K562 (cell line): ENCODE measurements at regions not wholly inside any gene's neighbourhood (a gene's known extent, or its start where the extent isn't known, plus 50 kb on each side); places are given as distances from the start of the nearest gene placed in this dataset.

Source experiments
- ATAC-seq: fragments of 200-7000 bp; cut with Tn5 transposase; 3 replicates; pipeline ENCODE4 v1.9.1; 2020; ENCODE audit warnings: moderate library complexity
- BruUV-seq: library from RNA; stranded (reverse); fragments of 400-500 nt; replicated peaks from 2 replicates; lab custom pipeline; 2021; lab: Mats Ljungman, UMichigan
- CTCF ChIA-PET: fragments of 300-600 bp; formaldehyde crosslinking; extraction: SDS; loops from one replicate; lab custom pipeline; 2021; ENCODE audit warnings: low intra/inter-chr PET ratio; lab: Yijun Ruan, JAX
- POLR2A ChIA-PET: fragments of 300-600, 350-650 bp; sonication (Branson Sonifier 250); formaldehyde crosslinking; extraction: SDS; loops from one replicate; lab custom pipeline; 2021; ENCODE audit warnings: antibody characterized with exemption, inconsistent platforms; lab: Yijun Ruan, JAX
- DNase-seq, 4 experiments: peaks; one replicate each; pipeline versions ENCODE4 v3.0.0 to v3.0.0-alpha.2; 2011 to 2018; ENCODE audit warnings: low spot score in 3 of 4, mixed read lengths in 3 of 4; ENCODE audit errors: extremely low read depth in 1 of 4
- FAIRE-seq: peaks from 2 replicates; lab custom pipeline; 2011; peaks lifted over from hg19 to GRCh38; lab: Jason Lieb, UNC
- H2AFZ ChIP-seq: 2 replicates; pipeline ENCODE4 v1.6.0; 2011; ENCODE audit warnings: low read depth, low read length, control low read depth, inconsistent platforms
- H3K27ac ChIP-seq: fragments of 200-600 bp; 3 replicates; pipeline ENCODE4 v1.8.0; 2011; ENCODE audit warnings: low read depth, mild to moderate bottlenecking, control low read depth, inconsistent platforms, low read length, moderate library complexity, mixed read lengths; ENCODE audit errors: extremely low read depth
- H3K27me3 ChIP-seq, 2 experiments: fragments of 300-600 bp in 1 of 2; 2 replicates in 1 of 2; 3 replicates in 1 of 2; pipeline versions ENCODE4 v1.6.0 to v1.8.0; 2011; ENCODE audit warnings: inconsistent platforms in 2 of 2, low read length in 2 of 2, mild to moderate bottlenecking in 1 of 2, mixed read lengths in 1 of 2, moderate library complexity in 1 of 2; ENCODE audit not compliant: control insufficient read depth in 2 of 2, insufficient read depth in 2 of 2
- H3K36me3 ChIP-seq: fragments of 300-600 bp; 3 replicates; pipeline ENCODE4 v1.8.0; 2011; ENCODE audit warnings: mild to moderate bottlenecking, low read length, inconsistent platforms; ENCODE audit not compliant: control insufficient read depth, insufficient read depth
- H3K4me1 ChIP-seq, 2 experiments: fragments of 200-600 bp in 1 of 2; replicated peaks in 1 of 2; 2 replicates in 1 of 2; 3 replicates in 1 of 2; pipeline versions ENCODE4 v1.5.1 to v1.8.0; 2011; ENCODE audit warnings: inconsistent platforms in 2 of 2, low read length in 2 of 2, mild to moderate bottlenecking in 1 of 2, mixed read lengths in 1 of 2, moderate library complexity in 1 of 2; ENCODE audit not compliant: control insufficient read depth in 2 of 2, insufficient read depth in 2 of 2
- H3K4me2 ChIP-seq: 2 replicates; pipeline ENCODE4 v1.6.1; 2011; ENCODE audit warnings: low read length, control low read depth, inconsistent platforms, mixed read lengths; ENCODE audit not compliant: insufficient read depth
- H3K4me3 ChIP-seq: fragments of 200-600 bp; sonication (generic), shearing (Covaris generic); 2 replicates; pipeline ENCODE4 v1.5.1; 2016; ENCODE audit warnings: control low read depth, inconsistent platforms
- H3K79me2 ChIP-seq: fragments of 200-600 bp; 3 replicates; pipeline ENCODE4 v1.8.0; 2011; ENCODE audit warnings: low read length, inconsistent platforms; ENCODE audit not compliant: control insufficient read depth, insufficient read depth
- H3K9ac ChIP-seq, 2 experiments: 2 replicates each; pipeline versions ENCODE4 v1.6.0 to v1.6.1; 2011; ENCODE audit warnings: low read depth in 2 of 2, low read length in 2 of 2, control low read depth in 1 of 2, inconsistent platforms in 1 of 2, mild to moderate bottlenecking in 1 of 2, mixed read lengths in 1 of 2; ENCODE audit not compliant: insufficient read depth in 1 of 2
- H3K9me1 ChIP-seq: one replicate; pipeline ENCODE4 v1.6.0; 2011; ENCODE audit warnings: inconsistent platforms, mild to moderate bottlenecking, low read length, moderate library complexity; ENCODE audit not compliant: control insufficient read depth, insufficient read depth
- H3K9me3 ChIP-seq: replicated peaks from 2 replicates; pipeline ENCODE4 v1.5.1; 2011; ENCODE audit warnings: low read depth, low read length, inconsistent platforms; ENCODE audit not compliant: control insufficient read depth, insufficient read depth
- H4K20me1 ChIP-seq: replicated peaks from 2 replicates; pipeline ENCODE4 v1.6.1; 2011; ENCODE audit warnings: low read length, inconsistent platforms, mixed read lengths; ENCODE audit not compliant: control insufficient read depth, insufficient read depth
- BMI1 ChIP-seq: fragments of 150-350 bp; IDR thresholded peaks from 2 replicates; pipeline ENCODE4 v1.6.1; 2014; ENCODE audit warnings: low read length
- CBFB ChIP-seq: sonication (generic); formaldehyde crosslinking; IDR thresholded peaks from 2 replicates; pipeline ENCODE4 v1.4.0; 2020; ENCODE audit warnings: mild to moderate bottlenecking, missing genetic modification reagents
- FOXM1 ChIP-seq, 2 experiments: fragments of 450-650 bp in 1 of 2; sonication (generic) in 1 of 2; formaldehyde crosslinking in 1 of 2; IDR thresholded peaks; 2 replicates each; pipeline versions ENCODE4 v1.6.1 to v1.9.0; 2017 to 2022; ENCODE audit warnings: low read depth in 2 of 2, mild to moderate bottlenecking in 2 of 2, missing genetic modification reagents in 1 of 2, moderate library complexity in 1 of 2
- GATAD2A ChIP-seq: fragments of 450-650 bp; IDR thresholded peaks from 2 replicates; pipeline ENCODE4 v1.6.1; 2017
- HNRNPLL ChIP-seq: fragments of 200-400 bp; formaldehyde crosslinking; IDR thresholded peaks from 2 replicates; pipeline ENCODE4 v1.6.1; 2017; ENCODE audit warnings: low read length, low read depth, mild to moderate bottlenecking; ENCODE audit not compliant: poor library complexity, severe bottlenecking
- SMARCB1 ChIP-seq: IDR thresholded peaks from 2 replicates; pipeline ENCODE4 v1.6.1; 2011; ENCODE audit warnings: improper control_type of control experiment, low read depth; ENCODE audit not compliant: insufficient read length
- SUPT5H ChIP-seq: fragments of 450-650 bp; IDR thresholded peaks from 2 replicates; pipeline ENCODE4 v1.6.1; 2016
- TCF15 ChIP-seq: fragments of 250-450 bp; sonication (Bioruptor Pico); IDR thresholded peaks from 2 replicates; pipeline ENCODE4 v1.8.0; 2022; ENCODE audit warnings: moderate library complexity, mild to moderate bottlenecking, inconsistent platforms
- ZBTB33 ChIP-seq: sonication (generic); formaldehyde crosslinking; IDR thresholded peaks from 2 replicates; pipeline ENCODE4 v1.8.1; 2023; ENCODE audit warnings: mild to moderate bottlenecking, missing genetic modification reagents
- ZNF197 ChIP-seq: fragments of 200-800 bp; sonication (Bioruptor generic); IDR thresholded peaks from 2 replicates; pipeline ENCODE4 v1.6.1; 2016; ENCODE audit warnings: low read depth, missing genetic modification characterization, missing compliant biosample characterization
- ZNF277 ChIP-seq: fragments of 250-450 bp; sonication (Bioruptor Pico); IDR thresholded peaks from 2 replicates; pipeline ENCODE4 v1.8.0; 2022; ENCODE audit warnings: inconsistent platforms, mild to moderate bottlenecking, moderate library complexity, borderline replicate concordance
- ZNF395 ChIP-seq: fragments of 200-800 bp; sonication (Bioruptor generic); IDR thresholded peaks from 2 replicates; pipeline ENCODE4 v1.6.1; 2017; ENCODE audit warnings: missing genetic modification characterization, missing compliant biosample characterization
- ZNF398 ChIP-seq: fragments of 250-450 bp; sonication (Bioruptor Pico); IDR thresholded peaks from 2 replicates; pipeline ENCODE4 v1.8.0; 2021; ENCODE audit warnings: moderate library complexity, mild to moderate bottlenecking, inconsistent platforms
- ZNF551 ChIP-seq: fragments of 250-450 bp; sonication (Bioruptor Pico); IDR thresholded peaks from 2 replicates; pipeline ENCODE4 v1.5.0; 2021; ENCODE audit warnings: mild to moderate bottlenecking, moderate library complexity
- WGBS: fragments of 100-300 bp; shearing (Covaris generic); methylation state at CpG from one replicate; pipeline ENCODE4 v1.1.6; 2016; ENCODE audit warnings: low coverage, mixed read lengths; ENCODE audit not compliant: insufficient coverage; ENCODE audit errors: missing lambda C conversion rate; 5-methylcytosine and 5-hydroxymethylcytosine counted together
- in situ Hi-C: fragments of 300-500 bp; cut with MboI; formaldehyde crosslinking; loops from 4 replicates; pipeline ENCODE4 v1.15.0; 2018; ENCODE audit warnings: inconsistent platforms, mixed read lengths
- intact Hi-C: fragments of 100-400 bp; cut with micrococcal nuclease; formaldehyde crosslinking; loops from 2 replicates; pipeline ENCODE4 v1.14.2; 2022

- TF ChIP-seq ZNF395 (CRISPR knock-in tag) (no peak), ZBTB33 (CRISPR knock-in tag) (no peak), GATAD2A (no peak), BMI1 (no peak), TCF15 (no peak)
These were observed 873.6 kb downstream of the C12orf50 start (continued) for GRCh38 chr12:87155621-87156020.

- BruUV-seq, result no TSS peak
- Histone ChIP-seq H3K4me3 (no peak overlapping the region), H4K20me1 (no peaks in the 10 kb centered on the region), H3K4me2 (no peak overlapping the region), H3K4me1 (no peaks in the 10 kb centered on the region), H3K9ac (no peak overlapping the region), H2AFZ (no peak overlapping the region), H3K27ac (no peak overlapping the region), H3K79me2 (no peaks in the 10 kb centered on the region), H3K9me1 (no peaks in the 10 kb centered on the region), H3K36me3 (no peaks in the 10 kb centered on the region), H3K27me3 (no peaks in the 10 kb centered on the region), H3K9me3 (no peaks in the 10 kb centered on the region)
- 0% methylated on average over 1 of the region's 1 CpG for WGBS
- FAIRE-seq (no peak), ATAC-seq (no peak), DNase-seq (no peak)
- ChIA-PET CTCF (no interaction called here), POLR2A (no interaction called here)
- intact Hi-C loops (no loop called here), in situ Hi-C loops (no loop called here)
- TF ChIP-seq SMARCB1 (no peak), ZNF398 (no peak), FOXM1 (IDR thresholded peaks at IDR 0.05; ENCODE audit: low read depth) (no peak), FOXM1 (CRISPR knock-in tag; IDR thresholded peaks at IDR 0.05; ENCODE audit: low read depth) (no peak), SUPT5H (no peak), ZNF277 (CRISPR knock-in tag) (no peak), ZNF197 (CRISPR knock-in tag) (no peak), ZNF551 (no peak), HNRNPLL (no peak), CBFB (CRISPR knock-in tag) (no peak)
These were observed 876.2 kb downstream of the C12orf50 start for GRCh38 chr12:87152841-87153528.
